ENCODE measurements at regions not wholly inside any gene's neighbourhood (a gene's known extent, or its start where the extent isn't known, plus 50 kb on each side); places are given as distances from the start of the nearest gene placed in this dataset.

DNA sequence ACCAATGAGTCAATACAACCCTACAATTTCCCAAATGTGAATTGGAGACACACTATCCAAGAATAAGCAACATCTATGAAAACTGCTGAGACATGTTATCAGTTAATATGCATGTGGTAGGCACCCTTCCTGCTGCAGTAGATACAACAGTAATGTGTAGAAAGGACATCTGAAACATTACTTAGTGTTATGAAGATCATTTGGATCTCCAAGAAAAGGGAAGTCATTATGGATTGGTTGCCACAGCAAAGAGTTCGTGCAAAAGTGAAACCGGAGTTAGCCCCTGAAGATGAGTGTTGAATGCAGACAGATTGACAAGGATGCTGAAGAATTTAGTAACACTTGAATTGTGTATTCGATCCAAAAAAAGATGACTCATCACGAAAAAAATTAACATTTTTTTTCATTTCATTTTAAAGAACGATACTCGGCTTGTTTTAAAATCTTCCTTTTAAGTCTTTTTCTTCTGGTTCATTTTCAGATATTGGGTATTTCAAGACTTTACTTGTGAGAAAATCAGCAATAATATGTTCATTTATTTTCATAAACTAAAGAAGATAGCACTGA, 322.4 kb upstream of the KLF6 start:
- in situ Hi-C loops (cut with MboI; ENCODE audit: low pct_ligation_motif_present in 1 of 4, low pct_unique_long_range_greater_than_20kb in 1 of 4, low sequenced_read_pairs in 3 of 4) = no loop called here
- intact Hi-C loops (cut with DNase I; ENCODE audit: low total_unique reads) = no loop called here
- H3K4me3 ChIP-seq = no peak overlapping the region
- H3K9me3 ChIP-seq = no peaks in the 10 kb centered on the region
- no peak overlapping the region for H3K27ac ChIP-seq
- no peak for DNase-seq
- no peaks in the 10 kb centered on the region for H3K4me1 ChIP-seq
- H3K27me3 ChIP-seq = no peaks in the 10 kb centered on the region
- 73% methylated on average over 6 of the region's 6 CpGs for WGBS, 2 donors (ENCODE audit: low coverage in 1 of 2)
- TF ChIP-seq CTCF (IDR thresholded peaks at IDR 0.05) = no peak
- no peak for TF ChIP-seq POLR2AphosphoS5 (IDR thresholded peaks at IDR 0.05)
- TF ChIP-seq POLR2A (IDR thresholded peaks at IDR 0.05) = no peak
- TF ChIP-seq EP300 (IDR thresholded peaks at IDR 0.05; ENCODE audit: low read depth) = no peak
- no peaks in the 10 kb centered on the region for H3K36me3 ChIP-seq

DNA sequence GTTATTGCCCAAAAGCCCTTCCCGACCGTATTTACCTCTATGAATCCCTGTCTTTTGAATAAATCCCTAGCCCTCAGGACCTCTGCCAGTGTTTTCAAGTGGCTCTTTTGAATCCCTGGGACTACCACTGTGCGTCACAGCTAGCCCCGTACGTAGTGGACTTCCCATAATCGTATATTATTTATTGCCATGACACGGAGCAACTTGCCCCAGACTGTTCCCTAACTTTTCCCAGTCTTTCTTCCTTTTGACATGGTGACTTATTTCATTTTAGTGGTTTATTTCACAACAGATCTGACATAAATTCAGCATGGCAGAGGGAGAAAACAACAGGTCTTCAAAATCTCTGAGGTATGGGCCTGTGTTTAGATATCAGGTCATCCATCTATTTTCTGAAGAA, 318.6 kb upstream of the KLF6 start:
- in situ Hi-C loops (cut with MboI; ENCODE audit: low pct_ligation_motif_present in 1 of 4, low pct_unique_long_range_greater_than_20kb in 1 of 4, low sequenced_read_pairs in 3 of 4) (no loop called here), intact Hi-C loops (cut with DNase I; ENCODE audit: low total_unique reads) (no loop called here)
- H3K27ac ChIP-seq = no peak overlapping the region
- no peak for TF ChIP-seq CTCF (IDR thresholded peaks at IDR 0.05)
- no peak for TF ChIP-seq POLR2AphosphoS5 (IDR thresholded peaks at IDR 0.05)
- TF ChIP-seq EP300 (IDR thresholded peaks at IDR 0.05; ENCODE audit: low read depth) = no peak
- TF ChIP-seq POLR2A (IDR thresholded peaks at IDR 0.05) = no peak
- WGBS, 2 donors (ENCODE audit: low coverage in 1 of 2) = 76 to 83% methylated on average over 7 of the region's 7 CpGs
- no peak overlapping the region for H3K4me3 ChIP-seq
- H3K36me3 ChIP-seq = no peaks in the 10 kb centered on the region
- no peaks in the 10 kb centered on the region for H3K4me1 ChIP-seq
- H3K9me3 ChIP-seq = no peaks in the 10 kb centered on the region
- no peak for DNase-seq
- no peaks in the 10 kb centered on the region for H3K27me3 ChIP-seq

GRCh38 chr10:4102802-4103344, 317.9 kb upstream of the KLF6 start:
- in situ Hi-C loops (cut with MboI; ENCODE audit: low pct_ligation_motif_present in 1 of 4, low pct_unique_long_range_greater_than_20kb in 1 of 4, low sequenced_read_pairs in 3 of 4) (no loop called here), intact Hi-C loops (cut with DNase I; ENCODE audit: low total_unique reads) (no loop called here)
- no peaks in the 10 kb centered on the region for H3K36me3 ChIP-seq
- no peak overlapping the region for H3K4me3 ChIP-seq
- no peaks in the 10 kb centered on the region for H3K27me3 ChIP-seq
- no peaks in the 10 kb centered on the region for H3K9me3 ChIP-seq
- TF ChIP-seq POLR2A (IDR thresholded peaks at IDR 0.05) (no peak), EP300 (IDR thresholded peaks at IDR 0.05; ENCODE audit: low read depth) (no peak), POLR2AphosphoS5 (IDR thresholded peaks at IDR 0.05) (no peak), CTCF (IDR thresholded peaks at IDR 0.05) (no peak)
- WGBS, 2 donors (ENCODE audit: low coverage in 1 of 2) = 93% methylated on average over 2 of the region's 2 CpGs
- no peaks in the 10 kb centered on the region for H3K4me1 ChIP-seq
- DNase-seq = no peak
- H3K27ac ChIP-seq = no peak overlapping the region

DNA sequence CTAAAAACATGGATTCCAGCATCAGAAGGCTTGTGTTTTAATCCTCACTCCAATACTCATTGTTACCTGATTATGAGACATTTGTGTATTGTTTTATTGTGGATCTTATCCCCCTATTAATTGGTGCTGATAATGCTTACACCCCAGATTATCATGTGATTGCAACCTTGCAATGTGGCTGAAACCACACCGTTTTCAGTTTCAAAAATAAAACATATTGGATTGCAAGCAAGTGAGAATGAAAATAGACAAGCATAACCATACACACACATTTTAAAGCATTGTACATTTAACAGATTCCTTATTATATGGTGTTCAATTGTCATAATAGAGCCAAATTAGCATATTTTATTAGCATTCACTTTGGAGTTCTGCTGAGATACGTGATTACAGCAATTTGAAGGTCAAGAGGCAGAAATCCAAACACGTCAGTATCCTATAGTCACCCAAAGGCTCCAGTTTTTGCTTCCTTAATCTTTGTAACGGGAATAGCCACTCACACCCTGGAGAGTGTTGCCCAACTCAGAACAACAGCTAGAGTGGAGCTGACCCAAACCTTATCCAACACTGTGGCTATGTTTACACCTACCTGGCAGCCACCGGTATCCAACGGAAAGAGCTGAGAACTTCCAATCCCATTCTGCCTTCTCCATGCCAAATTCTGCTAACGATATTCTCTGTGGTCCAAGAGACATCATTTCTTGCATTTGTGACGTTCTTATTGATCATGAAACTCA, 317.1 kb upstream of the KLF6 start:
- Histone ChIP-seq H3K36me3 (no peaks in the 10 kb centered on the region), H3K4me3 (no peak overlapping the region), H3K4me1 (no peaks in the 10 kb centered on the region), H3K9me3 (no peaks in the 10 kb centered on the region), H3K27me3 (no peaks in the 10 kb centered on the region), H3K27ac (no peak overlapping the region)
- WGBS, 2 donors (ENCODE audit: low coverage in 1 of 2) = 87 to 92% methylated on average over 6 to 8 of the region's 8 CpGs
- intact Hi-C loops (cut with DNase I; ENCODE audit: low total_unique reads) = no loop called here
- DNase-seq = no peak
- no peak for TF ChIP-seq EP300 (IDR thresholded peaks at IDR 0.05; ENCODE audit: low read depth)
- TF ChIP-seq POLR2A (IDR thresholded peaks at IDR 0.05) = no peak
- no peak for TF ChIP-seq CTCF (IDR thresholded peaks at IDR 0.05)
- TF ChIP-seq POLR2AphosphoS5 (IDR thresholded peaks at IDR 0.05) = no peak
- in situ Hi-C loops (cut with MboI; ENCODE audit: low pct_ligation_motif_present in 1 of 4, low pct_unique_long_range_greater_than_20kb in 1 of 4, low sequenced_read_pairs in 3 of 4) = no loop called here
